ENCODE measurements at regions not wholly inside any gene's neighbourhood (a gene's known extent, or its start where the extent isn't known, plus 50 kb on each side); places are given as distances from the start of the nearest gene placed in this dataset.

- Histone ChIP-seq H3K9me3 (ENCODE audit: control insufficient read depth, insufficient read depth, low read length) (no peaks in the 10 kb centered on the region), H4K8ac (ENCODE audit: low read depth in 2 of 2, low read length in 2 of 2) (no peak overlapping the region), H3K4me2 (ENCODE audit: low read depth, low read length) (no peak overlapping the region), H3K4me1 (ENCODE audit: control insufficient read depth, insufficient read depth, low read length) (no peaks in the 10 kb centered on the region), H3K56ac (ENCODE audit: extremely low read depth, insufficient read depth, low read length) (no peak overlapping the region), H3K27me3 (ENCODE audit: control insufficient read depth, insufficient read depth, low read length) (no peaks in the 10 kb centered on the region), H2BK120ac (ENCODE audit: low read depth, low read length) (no peak overlapping the region), H3K14ac (replicated peaks; ENCODE audit: low read depth, low read length) (no peak overlapping the region), H2BK5ac (ENCODE audit: low read depth, low read length, poor library complexity, severe bottlenecking) (no peak overlapping the region), H3K18ac (ENCODE audit: low read depth, low read length) (no peak overlapping the region), H4K5ac (ENCODE audit: low read depth, low read length) (no peak overlapping the region), H2BK20ac (ENCODE audit: low read depth, low read length) (no peak overlapping the region), H2AFZ (replicated peaks; ENCODE audit: low read length, poor library complexity) (no peak overlapping the region), H2BK15ac (ENCODE audit: low read depth, low read length) (no peak overlapping the region), H3K23ac (ENCODE audit: low read depth, low read length) (no peak overlapping the region), H3K4me3 (ENCODE audit: insufficient read depth, low read depth, low read length) (no peak overlapping the region), H3K27ac (ENCODE audit: insufficient read depth, low read length) (no peak overlapping the region), H4K91ac (ENCODE audit: insufficient read depth, low read depth, low read length) (no peak overlapping the region), H3K36me3 (ENCODE audit: control insufficient read depth, insufficient read depth, low read length) (no peaks in the 10 kb centered on the region), H3K4ac (ENCODE audit: low read depth, low read length) (no peak overlapping the region), H2AK9ac (replicated peaks; ENCODE audit: low read depth, low read length, poor library complexity) (no peak overlapping the region), H3K9ac (ENCODE audit: low read depth, low read length) (no peak overlapping the region), H4K20me1 (ENCODE audit: insufficient read depth, low read length) (no peaks in the 10 kb centered on the region), H3K79me1 (ENCODE audit: low read depth in 1 of 2, low read length in 2 of 2) (no peaks in the 10 kb centered on the region), H3K9me1 (ENCODE audit: insufficient read depth, low read length) (no peaks in the 10 kb centered on the region), H2AK5ac (ENCODE audit: low read depth, low read length) (no peak overlapping the region)
- in situ Hi-C loops (cut with MboI; ENCODE audit: low sequenced_read_pairs) (no loop called here), dilution Hi-C loops (cut with HindIII; ENCODE audit: low sequenced_read_pairs, unreplicated experiment) (no loop called here), intact Hi-C loops (cut with micrococcal nuclease) (no loop called here)
- ATAC-seq (ENCODE audit: low read depth) (no peak), DNase-seq (no peak)
- TF ChIP-seq CHD1 (IDR thresholded peaks at IDR 0.05; ENCODE audit: low read depth, low read length), result no peak
- no peak for TF ChIP-seq CEBPB (IDR thresholded peaks at IDR 0.05; ENCODE audit: low read depth, low read length)
- no peak for TF ChIP-seq SMC3 (IDR thresholded peaks at IDR 0.05; ENCODE audit: low read depth, low read length)
- no peak for TF ChIP-seq CTCF (conservative IDR thresholded peaks at IDR 0.05; ENCODE audit: low read depth, low read length)
- no peak for TF ChIP-seq ELK1 (IDR thresholded peaks at IDR 0.05; ENCODE audit: borderline replicate concordance, low read depth, low read length)
- TF ChIP-seq RAD21 (IDR thresholded peaks at IDR 0.05; ENCODE audit: low read length), result no peak
- no peak for TF ChIP-seq POLR2A (IDR thresholded peaks at IDR 0.05; ENCODE audit: low read depth, low read length)
- no peak for TF ChIP-seq RCOR1 (IDR thresholded peaks at IDR 0.05; ENCODE audit: insufficient replicate concordance, low read length)
- no peak for TF ChIP-seq FOS (IDR thresholded peaks at IDR 0.05; ENCODE audit: low read depth, low read length)
- TF ChIP-seq MAFK (IDR thresholded peaks at IDR 0.05; ENCODE audit: low read depth, low read length), result no peak
- CTCF ChIA-PET, result interaction anchor here (0.5 to 1.2 kb wide), 2 partner anchors 24 to 79 kb away, joined by 3 to 4 read pairs; no protein-coding TSS in a partner anchor
- POLR2A ChIA-PET (ENCODE audit: unreplicated experiment), result no interaction called here
- no TSS peak for BruUV-seq (replicated peaks)
These were observed 159.5 kb downstream of the SQOR start for GRCh38 chr15:45794304-45794703.

All from IMR-90 (cell line).